ENCODE measurements at regions not wholly inside any gene's neighbourhood (a gene's known extent, or its start where the extent isn't known, plus 50 kb on each side); places are given as distances from the start of the nearest gene placed in this dataset.
A peak's percentile ranks its signal among the peaks of the same experiment; 100 is the strongest.
"Not testable (repeated sequence)": the region's sequence is repeated elsewhere in the genome, so short reads cannot be mapped to it uniquely, and the experiment has no call there.

GRCh38 chr19:14277608-14278007 is 71.6 kb upstream of the ADGRL1 start:
- Mint-ChIP-seq H3K27ac (no peak overlapping the region), H3K4me3 (no peak overlapping the region), H3K36me3 (ENCODE audit: low read depth) (peaks cover 2% of the 10 kb centered on the region), H3K27me3 (ENCODE audit: low read depth) (no peaks in the 10 kb centered on the region), H3K4me1 (ENCODE audit: low read depth) (peaks cover 16% of the 10 kb centered on the region), H3K9me3 (peaks cover 10% of the 10 kb centered on the region)
- CTCF ChIA-PET = interaction anchor here (0.7 to 1.3 kb wide), 2 partner anchors 12 to 71 kb away, joined by 3 to 4 read pairs; no protein-coding TSS in a partner anchor
- intact Hi-C loops (cut with micrococcal nuclease) = loop anchor here (10.0 kb wide), 1 partner anchor 53 kb away; no protein-coding TSS in a partner anchor
- DNase-seq = no peak

DNA sequence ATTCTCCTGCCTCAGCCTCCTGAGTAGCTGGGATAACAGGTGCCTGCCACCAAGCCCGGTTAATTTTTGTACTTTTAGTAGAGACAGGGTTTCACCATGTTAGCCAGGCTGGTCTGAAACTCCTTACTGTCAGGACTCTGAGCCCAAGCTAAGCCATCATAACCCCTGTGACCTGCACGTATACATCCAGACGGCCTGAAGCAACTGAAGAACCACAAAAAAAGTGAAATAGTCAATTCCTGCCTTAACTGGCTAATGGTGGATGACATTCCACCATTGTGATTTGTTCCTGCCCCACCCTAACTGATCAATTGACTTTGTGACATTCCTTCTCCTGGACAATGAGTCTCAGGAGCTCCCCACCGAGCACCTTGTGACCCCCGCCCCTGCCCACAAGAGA is 69.9 kb upstream of the ADGRL1 start:
- H3K36me3 Mint-ChIP-seq (ENCODE audit: low read depth); H3K27me3 Mint-ChIP-seq (ENCODE audit: low read depth); DNase-seq; H3K4me3 Mint-ChIP-seq: not testable (repeated sequence)
- Mint-ChIP-seq H3K4me1 (ENCODE audit: low read depth) (peaks cover 16% of the 10 kb centered on the region), H3K9me3 (peaks cover 10% of the 10 kb centered on the region), H3K27ac (peak overlapping the region; percentile 18)
- intact Hi-C loops (cut with micrococcal nuclease) = loop anchor here (10.0 kb wide), 1 partner anchor 51 kb away; no protein-coding TSS in a partner anchor
- CTCF ChIA-PET = interaction anchor here (0.7 to 1.3 kb wide), 2 partner anchors 72 to 158 kb away, joined by 3 read pairs; no protein-coding TSS in a partner anchor

GRCh38 chr19:14272623-14273022 is 66.7 kb upstream of the ADGRL1 start:
- CTCF ChIA-PET = interaction anchor here (0.6 to 1.4 kb wide), 4 partner anchors 19 to 207 kb away, joined by 3 to 5 read pairs (median 4); no protein-coding TSS in a partner anchor
- Mint-ChIP-seq H3K9me3 (peaks cover 10% of the 10 kb centered on the region), H3K36me3 (ENCODE audit: low read depth) (peaks cover 2% of the 10 kb centered on the region), H3K4me1 (ENCODE audit: low read depth) (peaks cover 16% of the 10 kb centered on the region), H3K27me3 (ENCODE audit: low read depth) (no peaks in the 10 kb centered on the region), H3K27ac (no peak overlapping the region), H3K4me3 (no peak overlapping the region)
- no peak for DNase-seq
- intact Hi-C loops (cut with micrococcal nuclease) = loop anchor here (10.0 kb wide), 1 partner anchor 48 kb away; no protein-coding TSS in a partner anchor

DNA sequence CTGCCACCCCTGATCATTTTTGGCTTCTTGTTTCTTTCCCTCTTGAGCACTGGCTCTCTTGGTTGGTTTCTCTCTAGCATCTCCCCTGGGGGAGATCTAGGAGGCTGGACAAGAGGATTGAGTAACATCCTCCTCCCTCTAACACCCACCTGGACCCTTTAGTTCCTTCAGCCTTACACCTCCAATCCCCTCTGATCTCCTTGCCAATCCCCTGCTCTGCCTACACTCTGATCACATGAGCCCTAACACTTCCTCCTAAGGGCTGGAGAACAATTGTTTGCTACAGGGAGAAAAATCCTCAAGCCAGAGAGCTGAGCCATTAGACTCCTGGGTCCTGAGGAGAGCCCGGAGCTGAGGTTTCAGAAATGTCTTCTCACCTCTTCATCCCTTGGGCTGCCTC is 65.9 kb upstream of the ADGRL1 start:
- H3K9me3 Mint-ChIP-seq = peaks cover 10% of the 10 kb centered on the region
- H3K4me3 Mint-ChIP-seq = no peak overlapping the region
- peaks cover 16% of the 10 kb centered on the region for H3K4me1 Mint-ChIP-seq (ENCODE audit: low read depth)
- CTCF ChIA-PET = interaction anchor here (0.9 kb wide), 1 partner anchor 76 kb away, joined by 3 read pairs; no protein-coding TSS in a partner anchor
- H3K36me3 Mint-ChIP-seq (ENCODE audit: low read depth) = peaks cover 2% of the 10 kb centered on the region
- H3K27ac Mint-ChIP-seq = no peak overlapping the region
- H3K27me3 Mint-ChIP-seq (ENCODE audit: low read depth) = no peaks in the 10 kb centered on the region
- DNase-seq = no peak
- intact Hi-C loops (cut with micrococcal nuclease) = loop anchor here (10.0 kb wide), 1 partner anchor 47 kb away; no protein-coding TSS in a partner anchor

- intact Hi-C loops (cut with micrococcal nuclease) = loop anchor here (10.0 kb wide), 1 partner anchor 46 kb away; no protein-coding TSS in a partner anchor
- not testable (repeated sequence) for H3K27ac Mint-ChIP-seq
Measured at GRCh38 chr19:14270557-14270956, 64.6 kb upstream of the ADGRL1 start.

GRCh38 chr19:14267224-14267741 is 61.3 kb upstream of the ADGRL1 start:
- no peak overlapping the region for H3K27ac Mint-ChIP-seq

More at GRCh38 chr19:14270557-14270956, 64.6 kb upstream of the ADGRL1 start:
- H3K9me3 Mint-ChIP-seq; DNase-seq; H3K27me3 Mint-ChIP-seq (ENCODE audit: low read depth); H3K36me3 Mint-ChIP-seq (ENCODE audit: low read depth); H3K4me3 Mint-ChIP-seq; CTCF ChIA-PET: not testable (repeated sequence)
- H3K4me1 Mint-ChIP-seq (ENCODE audit: low read depth) = peaks cover 11% of the 10 kb centered on the region

DNA sequence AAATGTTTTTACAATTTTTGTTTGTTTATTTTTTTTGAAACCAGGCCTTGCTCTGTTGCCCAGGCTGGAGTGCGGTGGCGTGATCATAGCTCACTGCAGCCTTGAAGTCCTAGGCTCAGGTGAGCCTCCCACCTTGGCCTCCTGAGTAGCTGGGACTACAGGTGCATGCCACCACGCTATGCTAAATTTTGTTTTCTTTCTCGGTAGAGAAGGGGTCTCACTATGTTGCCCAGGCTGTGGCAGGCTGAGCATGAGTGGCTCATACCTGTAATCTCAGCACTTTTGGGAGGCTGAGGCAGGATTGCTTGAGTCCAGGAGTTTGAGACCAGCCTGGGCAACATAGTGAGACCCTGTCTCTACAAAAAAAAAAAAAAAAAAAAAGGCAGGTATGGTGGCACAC is 60.2 kb upstream of the ADGRL1 start:
- H3K27me3 Mint-ChIP-seq (ENCODE audit: low read depth); intact Hi-C loops (cut with micrococcal nuclease); DNase-seq; H3K36me3 Mint-ChIP-seq (ENCODE audit: low read depth); H3K9me3 Mint-ChIP-seq; H3K4me1 Mint-ChIP-seq (ENCODE audit: low read depth); H3K4me3 Mint-ChIP-seq; H3K27ac Mint-ChIP-seq: not testable (repeated sequence)
- CTCF ChIA-PET = interaction anchor here (0.6 to 0.8 kb wide), 2 partner anchors 16 to 20 kb away, joined by 3 to 4 read pairs; no protein-coding TSS in a partner anchor

More at GRCh38 chr19:14267224-14267741, 61.3 kb upstream of the ADGRL1 start:
- DNase-seq = no peak
- CTCF ChIA-PET = interaction anchor here (0.6 kb wide), 1 partner anchor 261 kb away, joined by 3 read pairs; no protein-coding TSS in a partner anchor
- Mint-ChIP-seq H3K9me3 (no peaks in the 10 kb centered on the region), H3K36me3 (ENCODE audit: low read depth) (no peaks in the 10 kb centered on the region), H3K4me1 (ENCODE audit: low read depth) (no peaks in the 10 kb centered on the region), H3K4me3 (no peak overlapping the region), H3K27me3 (ENCODE audit: low read depth) (no peaks in the 10 kb centered on the region)
- intact Hi-C loops (cut with micrococcal nuclease) = no loop called here

DNA sequence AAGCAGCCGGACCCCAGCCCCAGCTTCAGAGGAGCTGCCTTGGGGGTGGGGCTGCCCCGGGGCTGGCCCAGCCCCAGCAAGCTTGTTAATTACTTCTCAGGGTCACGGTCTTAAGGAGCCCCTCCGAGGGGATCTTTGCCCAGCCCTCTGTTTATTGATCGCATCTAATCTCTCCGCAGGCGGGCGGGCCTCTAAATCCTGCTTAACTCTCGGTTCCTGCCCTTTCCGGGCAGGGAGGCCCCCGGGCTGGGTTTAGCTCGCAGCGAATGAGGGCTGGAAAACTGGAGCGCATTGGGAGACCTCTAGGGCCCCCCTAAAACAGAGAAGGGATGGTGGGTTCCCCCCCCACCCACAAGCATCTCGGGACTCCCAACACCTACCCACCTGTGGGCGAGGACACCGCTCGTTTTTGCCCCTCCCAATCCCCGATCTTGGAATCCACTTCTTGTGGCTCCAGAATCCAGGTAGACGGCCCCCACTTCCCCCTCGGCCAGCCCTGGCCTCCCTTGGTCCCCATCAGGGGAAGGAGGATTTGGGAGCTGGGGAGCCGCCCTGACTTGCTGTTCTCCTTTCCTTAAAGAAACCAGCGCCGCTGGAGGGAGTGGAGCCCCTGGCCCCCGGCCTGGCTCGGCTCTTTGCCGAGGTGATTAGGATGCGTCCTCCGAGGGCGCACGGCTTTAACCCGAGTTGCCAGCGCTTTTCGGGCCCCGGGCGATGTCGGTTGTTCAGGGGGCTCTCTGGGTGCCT is 59.5 kb upstream of the ADGRL1 start:
- H3K9me3 Mint-ChIP-seq = no peaks in the 10 kb centered on the region
- CTCF ChIA-PET = interaction anchor here (0.6 to 1.3 kb wide), 4 partner anchors 13 to 47 kb away, joined by 3 to 4 read pairs (median 3); no protein-coding TSS in a partner anchor
- no peak overlapping the region for H3K4me3 Mint-ChIP-seq
- H3K27me3 Mint-ChIP-seq (ENCODE audit: low read depth) = no peaks in the 10 kb centered on the region
- no peak overlapping the region for H3K27ac Mint-ChIP-seq
- no peaks in the 10 kb centered on the region for H3K4me1 Mint-ChIP-seq (ENCODE audit: low read depth)
- intact Hi-C loops (cut with micrococcal nuclease) = no loop called here
- DNase-seq = no peak
- no peaks in the 10 kb centered on the region for H3K36me3 Mint-ChIP-seq (ENCODE audit: low read depth)

DNA sequence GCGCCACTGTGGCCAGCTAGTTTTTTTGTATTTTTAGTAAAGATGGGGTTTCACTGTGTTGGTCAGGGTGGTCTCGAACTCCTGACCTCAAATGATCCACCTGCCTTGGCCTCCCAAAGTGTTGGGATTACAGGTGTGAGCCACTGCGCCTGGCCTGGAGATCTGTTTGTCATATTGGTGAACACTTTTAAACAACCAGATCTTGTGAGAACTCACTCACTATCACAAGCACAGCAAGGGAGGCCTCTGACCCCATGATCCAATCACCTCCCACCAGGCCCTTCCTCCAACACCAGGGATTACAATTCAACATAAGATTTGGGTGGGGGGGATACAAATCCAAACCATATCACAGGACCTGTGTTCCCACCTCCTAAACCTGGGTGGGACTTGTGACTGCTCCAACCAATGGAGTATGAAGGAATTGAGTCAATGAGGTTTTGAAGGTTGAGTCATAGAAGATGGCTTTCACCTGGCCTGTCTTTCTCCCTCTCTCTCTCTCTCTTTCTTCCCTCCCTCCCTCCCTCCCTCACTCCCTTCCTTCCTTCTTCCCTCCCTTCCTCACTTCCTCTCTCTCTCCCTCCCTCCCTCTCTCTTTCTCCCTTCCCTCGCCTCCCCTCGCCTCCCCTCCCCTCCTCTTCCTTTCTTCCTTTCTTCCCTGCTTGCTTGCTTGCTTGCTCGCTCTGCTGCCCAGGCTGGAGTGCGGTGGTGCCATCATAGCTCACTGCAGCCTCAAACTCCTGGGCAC is 50.1 kb upstream of the ADGRL1 start:
- CTCF ChIA-PET = not testable (repeated sequence)
- peak; percentile 22 for DNase-seq

More for the DNA sequence above, 50.1 kb upstream of the ADGRL1 start:
- Mint-ChIP-seq H3K4me1 (ENCODE audit: low read depth) (peaks cover 15% of the 10 kb centered on the region), H3K27ac (peak overlapping the region; percentile 24)
- H3K36me3 Mint-ChIP-seq (ENCODE audit: low read depth); intact Hi-C loops (cut with micrococcal nuclease); H3K4me3 Mint-ChIP-seq; H3K9me3 Mint-ChIP-seq; H3K27me3 Mint-ChIP-seq (ENCODE audit: low read depth): not testable (repeated sequence)
